ENCODE measurements at regions not wholly inside any gene's neighbourhood (a gene's known extent, or its start where the extent isn't known, plus 50 kb on each side); places are given as distances from the start of the nearest gene placed in this dataset.
"Not testable (repeated sequence)": the region's sequence is repeated elsewhere in the genome, so short reads cannot be mapped to it uniquely, and the experiment has no call there.

DNA sequence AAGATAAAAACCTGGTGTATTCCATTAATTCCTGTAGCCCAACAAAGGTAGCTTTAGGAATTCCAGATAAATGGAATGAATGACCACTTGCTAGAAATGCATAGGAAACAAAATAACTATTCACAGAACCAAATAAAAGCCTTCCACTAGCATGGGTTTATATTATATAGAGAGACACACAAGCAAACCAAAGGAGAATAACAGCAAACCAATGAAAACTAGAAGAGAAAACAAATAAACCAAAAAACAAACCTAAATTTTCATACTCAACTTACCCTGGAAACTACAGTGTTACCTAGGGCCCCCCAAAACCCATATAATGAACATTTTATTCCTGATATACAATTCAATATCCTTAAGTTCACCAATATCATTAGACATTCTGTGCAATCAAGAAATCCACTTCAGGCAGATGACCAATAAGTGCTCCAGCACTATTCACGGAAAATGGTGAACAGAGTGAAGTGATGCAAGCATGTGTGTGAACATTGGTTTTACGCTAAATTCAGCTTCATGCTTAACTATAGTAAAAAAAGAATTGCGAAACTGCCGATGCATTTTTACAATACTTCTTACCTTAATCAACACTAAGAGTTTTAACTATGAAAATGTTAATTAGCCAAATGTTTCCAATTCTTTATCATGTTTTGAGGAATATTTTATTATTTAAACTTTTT is 1108.4 kb upstream of the TMEM132C start:
- DNase-seq = peak in 1 of 4 experiments; percentile 36

DNA sequence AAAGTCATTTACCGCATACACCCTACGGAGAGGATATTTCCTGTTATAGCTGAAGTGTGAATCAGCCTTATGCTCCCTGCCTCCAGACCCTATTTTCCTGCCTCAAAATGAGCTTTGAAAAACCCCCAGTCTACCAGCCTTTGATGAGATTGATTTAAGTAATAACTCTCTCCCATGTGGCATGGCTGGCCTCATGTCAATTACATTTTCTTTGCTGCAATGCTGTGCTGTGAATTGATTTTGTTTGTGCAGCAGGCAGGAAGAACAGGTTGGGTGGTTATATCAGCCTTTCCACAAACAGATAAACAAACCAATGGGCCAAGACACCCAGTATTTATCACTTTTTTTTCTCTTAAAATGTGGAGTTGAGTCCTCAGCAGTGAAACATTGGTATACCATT is 1105.5 kb upstream of the TMEM132C start:
- peak in 2 of 4 experiments; percentile 13 to 62 for DNase-seq

DNA sequence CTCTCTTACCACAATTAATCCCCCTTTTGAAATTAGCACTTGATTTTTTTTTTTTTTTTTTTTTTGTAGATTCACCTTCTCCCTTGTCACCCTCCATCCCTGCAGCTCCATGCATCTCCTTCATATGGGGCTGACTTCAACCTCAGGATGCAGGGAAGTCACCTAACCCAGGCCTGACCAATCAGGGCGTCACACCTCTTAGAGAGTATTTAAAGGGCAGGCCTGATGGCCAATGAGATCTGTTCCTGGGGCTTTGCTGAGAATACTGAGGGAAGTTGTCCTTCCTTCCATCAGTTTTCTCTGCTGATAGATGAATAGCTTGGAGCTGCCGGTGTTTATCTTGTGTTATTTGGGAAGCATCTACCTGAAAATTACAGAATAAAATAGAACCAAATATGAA is 1104.7 kb upstream of the TMEM132C start:
- DNase-seq = no peak

DNA sequence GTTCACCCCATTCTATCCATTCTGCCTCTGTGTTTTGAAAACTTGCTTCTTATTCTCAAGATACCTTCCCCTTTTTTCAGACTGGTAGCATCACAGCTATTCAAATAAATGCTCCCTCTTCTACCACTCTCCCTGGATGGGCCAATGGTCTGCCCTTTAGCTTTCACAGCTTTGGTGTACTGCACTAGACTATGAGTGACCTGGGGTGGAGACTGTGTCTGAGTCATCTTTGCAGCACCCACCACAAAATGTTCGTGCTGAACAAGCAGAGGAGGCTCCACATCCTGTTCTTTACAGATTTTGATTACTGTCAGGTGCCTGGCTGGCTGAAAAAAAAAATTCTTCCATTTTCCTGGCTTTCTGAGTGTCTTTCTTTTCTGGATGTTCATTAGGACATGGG is 1104.1 kb upstream of the TMEM132C start:
- peak; percentile 16 to 73 (median 54) for DNase-seq

DNA sequence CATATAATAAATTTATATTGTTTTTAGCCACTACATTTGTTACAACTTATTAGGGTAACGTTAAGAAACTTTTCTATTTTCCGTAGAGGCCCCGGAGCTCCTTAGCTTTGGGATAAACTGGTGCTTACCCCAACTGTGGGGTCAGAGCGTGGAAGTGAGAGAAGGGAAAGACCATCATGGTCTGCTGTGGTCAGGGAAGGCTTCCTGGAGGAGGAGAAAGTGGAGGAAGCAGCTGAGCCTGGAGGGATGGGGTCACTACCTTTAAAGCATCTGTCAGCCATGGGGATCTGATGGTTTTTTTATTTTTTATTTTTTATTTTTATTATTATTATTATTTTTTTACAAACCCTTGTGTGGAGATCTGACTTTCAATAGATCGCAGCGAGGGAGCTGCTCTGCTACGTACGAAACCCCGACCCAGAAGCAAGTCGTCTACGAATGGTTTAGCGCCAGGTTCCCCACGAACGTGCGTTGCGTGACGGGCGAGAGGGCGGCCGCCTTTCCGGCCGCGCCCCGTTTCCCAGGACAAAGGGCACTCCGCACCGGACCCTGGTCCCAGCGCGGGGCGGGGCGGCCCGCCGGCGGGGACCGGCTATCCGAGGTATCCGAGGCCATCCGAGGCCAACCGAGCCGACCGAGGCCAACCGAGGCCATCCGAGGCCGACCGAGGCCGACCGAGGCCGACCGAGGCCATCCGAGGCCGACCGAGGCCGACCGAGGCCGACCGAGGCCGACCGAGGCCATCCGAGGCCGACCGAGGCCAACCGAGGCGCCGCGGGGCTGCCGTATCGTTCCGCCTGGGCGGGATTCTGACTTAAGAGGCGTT is 1101.2 kb upstream of the TMEM132C start:
- DNase-seq = peak; percentile 86 to 93 (median 89)

DNA sequence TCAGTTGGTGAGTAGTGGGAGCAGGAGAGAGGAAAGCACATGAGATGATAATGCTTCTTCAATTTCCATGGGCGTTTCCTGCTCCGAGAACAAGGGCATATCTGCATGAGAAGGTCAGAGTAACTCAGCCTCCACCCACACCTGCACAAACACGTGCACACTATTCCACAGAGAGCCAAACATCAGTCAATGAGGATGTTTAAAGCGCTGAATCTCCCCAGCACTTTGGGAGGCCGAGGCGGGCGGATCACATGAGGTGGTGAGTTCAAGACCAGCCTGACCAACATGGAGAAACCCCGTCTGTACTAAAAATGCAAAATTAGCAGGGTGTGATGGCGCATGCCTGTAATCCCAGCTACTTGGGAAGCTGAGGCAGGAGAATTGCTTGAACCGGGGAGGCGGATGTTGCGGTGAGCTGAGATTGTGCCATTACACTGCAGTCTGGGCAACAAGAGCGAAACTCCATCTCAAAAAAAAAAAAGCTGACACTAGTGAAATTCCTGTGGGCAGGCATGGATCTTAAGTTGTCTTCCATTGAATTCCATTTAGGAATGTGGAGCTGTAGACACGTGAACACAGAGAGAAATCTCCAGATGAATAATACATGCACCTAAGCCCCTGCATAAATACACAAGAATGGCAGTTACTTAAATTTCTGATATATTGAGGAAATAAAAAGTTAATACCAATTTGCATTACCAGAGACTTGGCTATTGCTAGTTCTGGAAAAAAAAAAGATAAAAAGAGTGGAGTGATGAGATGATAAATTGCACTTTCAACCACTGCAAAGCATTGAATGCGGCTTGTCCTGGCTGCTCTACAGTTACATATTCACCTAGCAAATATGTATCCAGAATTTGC is 1097.4 kb upstream of the TMEM132C start:
- no peak for DNase-seq

DNA sequence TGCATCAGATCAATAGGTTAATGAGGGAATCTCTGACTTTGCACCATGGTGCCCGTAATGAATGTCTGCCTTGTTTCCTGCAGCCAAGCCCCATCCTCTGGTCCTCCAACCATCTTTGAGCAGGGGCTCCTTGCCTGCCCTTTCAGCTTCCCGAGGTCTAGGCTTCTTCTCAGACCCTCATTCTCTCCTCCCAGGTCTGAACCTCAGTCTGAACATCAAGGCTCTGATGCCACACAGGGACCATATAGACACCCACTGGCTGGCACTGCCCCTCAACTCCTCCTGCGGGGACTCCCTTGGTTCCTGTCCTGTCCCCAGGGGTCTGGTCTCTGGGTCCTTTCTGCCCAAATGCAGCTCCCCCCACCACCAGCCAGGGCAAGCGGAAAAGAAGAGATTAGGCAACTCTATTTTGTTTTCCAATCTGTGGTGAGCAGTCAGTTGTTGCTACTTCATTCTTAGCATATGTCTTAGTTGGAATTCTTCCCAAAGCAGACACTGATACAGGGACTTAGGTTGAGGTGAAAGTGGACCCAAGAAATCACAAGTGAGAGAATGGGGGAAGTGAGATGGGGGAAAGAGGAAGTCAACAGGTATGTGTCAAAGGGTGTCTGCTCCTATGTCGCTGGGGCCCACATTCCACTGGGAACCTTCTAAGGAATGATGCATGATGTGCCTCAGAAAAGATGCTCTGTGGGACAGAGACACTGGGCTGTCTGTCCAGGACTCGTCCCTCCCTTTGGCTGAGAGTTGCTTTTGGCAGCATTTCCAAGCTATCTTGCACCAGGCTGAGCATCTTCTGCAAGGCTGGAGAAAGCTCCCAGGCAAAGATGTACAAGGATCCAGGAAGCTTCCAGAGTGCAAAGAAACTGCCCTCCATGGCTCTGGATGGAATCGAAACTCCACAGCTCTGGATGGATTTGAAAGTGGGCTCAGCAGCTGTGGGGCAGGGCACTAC is 1096.5 kb upstream of the TMEM132C start:
- DNase-seq = no peak

DNA sequence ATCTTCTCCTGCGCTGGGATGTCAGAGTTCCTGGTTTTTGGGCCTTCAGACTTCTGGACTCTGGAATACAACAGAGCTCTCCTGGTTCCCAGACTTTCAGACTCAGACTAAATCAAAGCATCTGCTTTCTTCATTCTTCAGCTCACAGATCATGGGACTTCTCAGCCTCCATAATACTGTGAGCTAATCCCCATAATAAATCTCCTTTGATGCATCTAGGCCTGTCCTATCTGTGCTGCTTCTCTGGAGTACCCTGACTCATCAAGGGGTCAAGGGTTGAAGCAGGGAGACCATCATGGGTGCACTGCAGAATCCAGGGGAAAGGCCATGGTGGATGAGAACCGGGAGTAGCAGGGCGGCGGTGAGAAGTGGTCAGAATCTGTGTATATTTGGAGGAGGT is 1094.1 kb upstream of the TMEM132C start:
- DNase-seq = no peak

DNA sequence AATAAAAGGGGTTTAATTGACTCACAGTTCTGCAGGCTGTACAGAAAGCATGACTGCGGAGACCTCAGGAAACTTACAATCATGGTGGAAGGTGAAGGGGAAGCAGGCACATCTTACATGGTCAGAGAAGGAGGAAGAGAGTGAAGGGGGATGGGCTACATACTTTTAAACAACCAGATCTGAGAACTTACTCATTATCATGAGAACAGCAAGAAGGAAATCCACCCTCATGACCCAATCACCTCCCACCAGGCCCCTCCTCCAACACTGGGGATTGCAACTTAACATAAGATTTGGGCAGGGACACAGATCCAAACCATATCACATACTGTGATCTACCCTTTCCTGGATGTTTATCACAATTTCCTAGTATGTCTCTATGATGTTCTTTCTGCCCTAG is 1093.0 kb upstream of the TMEM132C start:
- not testable (repeated sequence) for DNase-seq

DNA sequence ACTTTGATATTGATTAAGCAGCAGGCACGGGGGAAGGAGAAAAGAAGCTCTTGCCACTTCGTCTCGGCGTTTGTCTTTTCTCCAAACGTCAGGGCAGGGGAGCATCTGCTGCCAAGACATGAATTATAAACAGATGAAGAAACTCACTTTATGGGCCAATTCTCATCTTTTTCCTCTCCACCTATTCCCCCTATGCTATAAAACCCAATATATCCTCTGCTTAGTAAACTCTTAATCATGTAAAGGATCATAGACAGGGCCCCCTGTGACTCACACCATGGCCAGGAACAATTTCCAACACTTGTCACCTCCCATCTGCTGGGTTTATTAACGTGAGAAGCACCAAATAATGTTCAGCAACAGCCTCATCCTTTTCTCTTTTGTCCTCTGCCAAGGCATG is 1092.1 kb upstream of the TMEM132C start:
- DNase-seq = no peak

DNA sequence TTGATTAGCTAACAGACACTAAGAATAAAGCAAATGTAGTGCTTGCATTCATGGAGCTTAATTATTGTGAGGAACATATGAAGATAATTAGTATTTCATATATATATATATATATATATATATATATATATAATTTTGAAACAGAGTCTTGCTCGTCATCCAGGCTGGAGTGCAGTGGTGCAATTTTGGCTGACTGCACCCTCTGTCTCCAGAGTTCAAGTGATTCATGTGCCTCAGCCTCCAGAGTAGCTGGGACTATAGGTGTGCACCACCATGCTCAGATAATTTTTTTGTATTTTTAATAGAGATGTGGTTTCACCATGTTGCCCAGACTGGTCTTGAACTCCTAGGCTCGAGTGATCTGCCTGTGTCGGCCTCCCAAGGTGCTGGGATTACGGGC is 1091.6 kb upstream of the TMEM132C start:
- DNase-seq = no peak

DNA sequence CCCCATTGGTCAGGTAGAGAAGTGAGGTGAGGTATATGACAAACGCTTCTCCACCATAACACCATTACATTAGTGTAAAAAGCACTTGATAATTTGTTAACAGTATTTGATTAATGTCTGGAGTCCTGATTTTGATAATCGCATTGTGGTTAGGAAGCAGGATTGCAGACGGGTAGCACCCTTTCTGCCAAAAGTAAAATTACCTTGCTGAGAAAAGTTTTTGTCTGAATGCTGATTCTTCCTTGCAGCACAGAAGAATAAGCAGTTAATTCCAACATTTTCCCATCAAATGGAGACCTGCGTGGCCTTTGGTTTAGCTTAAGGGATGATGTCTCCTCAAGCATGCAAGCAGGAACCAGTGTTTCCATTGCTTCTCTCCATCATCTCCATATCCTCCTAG is 1090.2 kb upstream of the TMEM132C start:
- no peak for DNase-seq

DNA sequence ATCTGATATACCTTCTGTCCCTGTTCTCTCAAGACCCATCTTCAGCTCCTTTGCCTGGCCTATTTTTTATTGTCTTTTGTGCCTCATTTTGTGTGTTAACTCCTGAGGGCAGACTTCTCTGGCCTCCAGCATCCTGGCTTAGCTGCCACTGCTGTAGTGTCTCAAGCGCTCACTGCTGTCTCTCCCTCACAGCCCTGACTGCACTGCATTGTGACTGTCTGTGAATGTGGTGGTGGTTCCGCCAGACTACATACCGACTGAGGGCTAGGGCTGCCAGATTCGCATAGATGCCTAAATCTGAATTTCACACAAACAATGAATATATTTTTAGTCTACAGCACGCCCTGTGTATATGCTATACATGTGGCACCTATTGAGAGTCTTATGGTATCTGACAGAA is 1088.9 kb upstream of the TMEM132C start:
- DNase-seq = no peak

DNA sequence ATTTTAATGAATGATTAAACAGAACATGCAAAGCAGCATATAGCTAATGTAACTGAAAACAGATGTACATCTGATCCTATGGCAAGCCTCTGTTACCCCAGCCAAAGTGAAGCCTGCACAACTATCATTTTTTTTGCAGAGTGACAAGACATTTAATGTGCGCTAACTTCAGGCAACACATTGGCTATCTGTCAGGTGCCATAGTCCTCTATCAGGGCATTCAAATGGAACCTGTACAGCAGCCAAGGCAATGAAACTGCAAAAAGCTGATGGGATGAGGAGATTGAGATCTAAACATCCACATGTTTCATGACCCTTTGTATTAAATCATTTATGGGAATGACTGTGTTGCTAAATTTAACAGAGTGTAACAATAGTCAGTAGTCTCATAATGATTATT is 1088.5 kb upstream of the TMEM132C start:
- DNase-seq = no peak

DNA sequence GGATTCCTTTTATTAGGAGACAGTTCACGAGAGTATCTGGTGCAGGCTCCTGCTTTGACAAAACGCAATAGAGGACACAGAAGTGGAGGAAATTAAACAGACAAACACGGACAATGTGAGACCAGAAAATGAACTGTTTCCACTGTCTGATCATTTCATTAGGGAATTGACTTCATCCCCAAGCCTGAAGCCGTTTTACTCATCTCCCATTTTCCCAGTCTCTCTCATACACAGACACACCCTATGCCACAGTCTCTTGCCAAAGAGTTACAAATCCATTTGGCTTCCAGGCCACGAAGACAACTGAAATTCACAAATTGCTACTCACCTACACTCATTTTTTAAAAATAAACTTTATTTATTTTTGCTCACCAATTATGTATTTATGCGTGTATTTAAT is 1087.8 kb upstream of the TMEM132C start:
- DNase-seq = no peak

DNA sequence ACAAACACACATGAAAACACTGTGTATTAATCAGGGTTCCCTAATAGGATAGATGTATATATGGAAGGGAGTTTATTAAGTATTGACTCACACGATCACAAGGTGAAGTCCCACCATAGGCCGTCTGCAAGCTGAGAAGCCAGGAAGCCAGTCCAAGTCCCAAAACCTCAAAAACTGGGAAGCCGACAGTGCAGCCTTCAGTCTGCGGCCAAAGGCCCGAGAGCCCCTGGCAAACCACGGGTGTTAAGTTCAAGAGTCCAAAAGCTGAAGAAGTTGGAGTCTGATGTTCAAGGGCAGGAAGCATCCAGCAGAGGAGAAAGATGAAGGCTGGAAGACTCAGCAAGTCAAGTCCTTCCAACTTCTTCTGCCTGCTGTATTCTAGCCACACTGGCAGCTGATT is 1085.0 kb upstream of the TMEM132C start:
- no peak for DNase-seq

DNA sequence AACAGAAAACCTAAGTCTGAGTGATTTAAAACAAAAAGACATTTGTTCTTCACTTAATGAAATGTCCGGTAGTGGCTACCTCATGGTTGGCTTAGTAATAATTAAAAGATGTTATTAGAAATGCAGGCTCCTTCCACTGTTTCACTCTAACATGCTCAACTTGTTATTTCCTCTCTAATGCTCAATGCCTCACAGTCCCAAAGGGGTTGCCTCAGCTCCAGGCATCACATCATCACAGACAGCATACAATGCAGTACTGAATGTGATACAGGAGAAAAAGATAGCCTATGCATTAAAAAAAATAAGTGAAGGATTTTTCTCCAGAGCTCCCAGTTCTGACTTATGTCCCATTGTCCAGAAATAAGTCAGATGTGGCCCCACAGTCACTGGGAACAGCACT is 1077.0 kb upstream of the TMEM132C start:
- no peak for DNase-seq

DNA sequence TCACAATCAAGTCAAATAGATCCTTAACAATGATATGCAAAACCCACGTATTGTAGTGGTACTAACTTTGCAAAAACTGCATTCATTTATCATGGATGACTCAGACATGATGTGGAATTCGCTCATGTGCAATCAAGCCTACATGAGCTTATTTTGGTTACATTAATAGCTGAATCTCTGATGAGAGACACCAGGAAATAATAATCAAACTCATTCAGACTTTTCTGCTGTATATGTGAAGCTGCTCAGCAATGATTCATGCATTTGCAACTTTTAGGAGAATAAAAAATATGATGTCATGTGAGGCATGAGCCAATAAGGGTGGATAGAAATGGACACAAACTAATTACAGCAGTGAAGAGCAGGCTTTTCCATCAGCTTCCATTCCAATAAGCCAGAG is 1075.8 kb upstream of the TMEM132C start:
- DNase-seq = no peak

DNA sequence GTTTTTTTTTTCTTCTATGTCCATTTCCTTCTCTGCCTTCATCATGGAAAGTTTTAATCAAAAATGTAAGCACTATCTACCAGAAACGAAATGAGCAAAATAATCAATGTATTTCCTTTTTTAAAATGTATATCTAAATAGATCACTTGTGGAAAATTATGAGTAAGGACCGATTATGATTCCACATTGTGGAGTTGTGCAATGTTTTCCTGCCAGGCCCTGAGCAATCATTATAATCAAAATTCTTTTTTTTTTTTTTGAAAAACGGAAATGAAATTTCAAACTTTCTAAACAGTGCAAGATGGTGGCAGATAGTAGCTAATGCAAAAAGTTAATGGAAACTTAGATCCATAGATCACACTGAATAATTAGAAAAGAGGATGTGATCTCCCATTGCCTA is 1074.6 kb upstream of the TMEM132C start:
- DNase-seq = no peak

DNA sequence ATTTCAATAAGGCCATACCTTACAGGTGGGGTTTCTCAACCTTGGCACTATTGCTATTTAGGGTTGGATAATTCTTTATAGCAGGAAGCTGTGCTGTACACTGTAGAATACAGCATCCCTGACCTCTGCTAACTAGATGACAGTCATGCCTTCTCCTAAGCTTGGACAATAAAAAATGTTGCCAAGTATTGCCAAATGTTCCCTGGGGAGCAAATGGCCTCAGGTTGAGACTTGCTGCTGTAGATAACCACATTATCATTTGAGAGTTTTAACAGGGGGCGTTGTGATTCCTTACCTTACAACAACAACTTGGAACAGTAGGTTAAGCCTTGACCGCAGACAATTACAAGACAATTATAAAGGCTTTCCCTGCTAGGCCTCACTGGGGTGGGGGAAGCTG is 1073.6 kb upstream of the TMEM132C start:
- DNase-seq = no peak

DNA sequence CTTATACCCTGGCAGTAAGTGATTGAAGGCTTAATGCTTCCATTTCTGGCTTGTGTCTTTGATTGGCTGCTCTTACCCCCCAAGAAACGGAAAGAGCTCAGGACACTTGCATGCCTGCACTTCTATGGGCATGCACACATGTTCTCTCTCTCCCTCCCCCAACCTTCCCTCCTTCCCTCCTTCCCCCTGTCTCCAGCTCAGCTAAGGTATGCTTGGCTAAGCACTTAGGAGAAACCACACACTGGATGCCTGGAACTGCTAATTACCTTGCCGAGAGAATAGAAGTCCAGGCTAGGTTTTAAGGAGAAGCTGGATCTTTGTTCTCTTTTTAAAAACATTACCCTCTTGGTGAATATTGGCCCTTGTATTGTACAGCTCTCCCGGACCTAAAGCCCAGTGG is 1072.8 kb upstream of the TMEM132C start:
- no peak for DNase-seq
